DMS53 treated with DMSO at 0.1 percent for 48 hours (cell line): ENCODE measurements at regions not wholly inside any gene's neighbourhood (a gene's known extent, or its start where the extent isn't known, plus 50 kb on each side); places are given as distances from the start of the nearest gene placed in this dataset.
"Not testable (repeated sequence)": the region's sequence is repeated elsewhere in the genome, so short reads cannot be mapped to it uniquely, and the experiment has no call there.

ENCODE experiments used
- DNase-seq: peaks from one replicate; lab custom pipeline; 2025; ENCODE audit not compliant: unreplicated experiment; lab: John Stamatoyannopoulos, UW

GRCh38 chr12:38016602-38017001, 300.0 kb upstream of the ALG10B start:
- no peak for DNase-seq

GRCh38 chr12:38025916-38026315, 290.7 kb upstream of the ALG10B start:
- no peak for DNase-seq

- no peak for DNase-seq
Observed at GRCh38 chr12:38053113-38053512, 263.5 kb upstream of the ALG10B start.

GRCh38 chr12:38053655-38054464, 262.7 kb upstream of the ALG10B start:
- DNase-seq: peak; percentile 87

GRCh38 chr12:38056701-38057689, 259.6 kb upstream of the ALG10B start:
- no peak for DNase-seq

- no peak for DNase-seq
Observed at GRCh38 chr12:38099686-38100085, 216.9 kb upstream of the ALG10B start.

GRCh38 chr12:38101753-38102152, 214.8 kb upstream of the ALG10B start:
- no peak for DNase-seq

- DNase-seq: peak; percentile 12
Observed at GRCh38 chr12:38102197-38102596, 214.4 kb upstream of the ALG10B start.

GRCh38 chr12:38110026-38110699, 206.4 kb upstream of the ALG10B start:
- no peak for DNase-seq

- no peak for DNase-seq
Observed at GRCh38 chr12:38113991-38114390, 202.6 kb upstream of the ALG10B start.

GRCh38 chr12:38116968-38117367, 199.6 kb upstream of the ALG10B start:
- DNase-seq: no peak

GRCh38 chr12:38118632-38119031, 197.9 kb upstream of the ALG10B start:
- DNase-seq: no peak

GRCh38 chr12:38120438-38120837, 196.1 kb upstream of the ALG10B start:
- no peak for DNase-seq

- DNase-seq: not testable (repeated sequence)
Observed at GRCh38 chr12:38123028-38123427, 193.5 kb upstream of the ALG10B start.

GRCh38 chr12:38123566-38124246, 192.9 kb upstream of the ALG10B start:
- DNase-seq: peak; percentile 14

- peak; percentile 92 for DNase-seq
Observed at GRCh38 chr12:38124247-38125012, 192.1 kb upstream of the ALG10B start.

GRCh38 chr12:38132139-38132538, 184.4 kb upstream of the ALG10B start:
- DNase-seq: peak; percentile 42

GRCh38 chr12:38137287-38137686, 179.3 kb upstream of the ALG10B start:
- no peak for DNase-seq

GRCh38 chr12:38137716-38138115, 178.9 kb upstream of the ALG10B start:
- DNase-seq: no peak
